ENCODE measurements at regions not wholly inside any gene's neighbourhood (a gene's known extent, or its start where the extent isn't known, plus 50 kb on each side); places are given as distances from the start of the nearest gene placed in this dataset.

- DNase-seq (ENCODE audit: low spot score) = peak; percentile 76
Measured at GRCh38 chr16:86664522-86665318, 86.4 kb downstream of the FOXL1 start.

GRCh38 chr16:86665319-86665675 lies 86.9 kb downstream of the FOXL1 start:
- DNase-seq (ENCODE audit: low spot score) = no peak

DNA sequence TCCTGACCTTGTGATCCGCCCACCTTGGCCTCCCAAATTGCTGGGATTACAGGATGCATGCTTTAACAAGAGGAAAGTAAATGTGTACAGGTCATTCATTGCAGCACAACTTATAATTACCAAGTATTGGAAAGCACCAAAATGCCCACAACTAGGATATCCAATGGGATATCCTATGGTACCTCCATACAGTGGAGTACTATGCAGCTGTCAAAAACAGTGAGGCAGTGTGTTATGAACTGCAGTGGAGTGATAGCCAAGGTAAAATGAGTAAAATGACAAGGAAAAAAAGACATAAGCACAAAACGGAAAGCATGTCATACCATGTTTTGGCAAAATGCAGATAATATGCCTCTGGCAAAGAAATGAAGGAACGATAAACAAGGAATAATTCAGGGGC lies 87.6 kb downstream of the FOXL1 start:
- no peak for DNase-seq (ENCODE audit: low spot score)

- no peak for DNase-seq (ENCODE audit: low spot score)
Measured at GRCh38 chr16:86667035-86667434, 88.7 kb downstream of the FOXL1 start.

- DNase-seq (ENCODE audit: low spot score) = no peak
Measured at GRCh38 chr16:86668136-86668910, 90.0 kb downstream of the FOXL1 start.

DNA sequence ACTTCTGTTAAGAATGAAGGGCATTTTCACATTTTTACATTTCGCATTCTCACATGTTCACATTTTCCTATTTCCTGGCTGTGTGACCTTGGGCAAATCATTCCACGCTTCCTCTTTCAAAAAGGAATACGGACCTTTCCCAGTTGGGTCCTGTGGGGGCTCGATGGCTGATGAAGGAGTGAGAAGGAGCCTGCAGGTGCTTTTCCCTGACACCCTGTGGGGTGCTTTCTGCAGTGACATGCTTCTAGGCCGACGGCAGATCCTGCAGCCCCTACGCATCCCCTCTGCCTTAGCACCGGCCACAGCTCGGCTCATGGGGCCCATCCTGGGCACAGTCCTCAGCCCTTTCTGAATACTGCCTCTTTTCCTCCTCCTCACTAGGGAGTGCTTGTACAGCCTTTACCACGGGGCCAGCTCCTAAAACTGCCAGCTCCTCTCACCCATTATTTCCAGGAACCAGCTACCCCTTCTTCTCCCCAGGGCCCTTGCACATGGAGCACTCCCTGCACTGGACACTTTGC lies 91.0 kb downstream of the FOXL1 start:
- no peak for DNase-seq (ENCODE audit: low spot score)

DNA sequence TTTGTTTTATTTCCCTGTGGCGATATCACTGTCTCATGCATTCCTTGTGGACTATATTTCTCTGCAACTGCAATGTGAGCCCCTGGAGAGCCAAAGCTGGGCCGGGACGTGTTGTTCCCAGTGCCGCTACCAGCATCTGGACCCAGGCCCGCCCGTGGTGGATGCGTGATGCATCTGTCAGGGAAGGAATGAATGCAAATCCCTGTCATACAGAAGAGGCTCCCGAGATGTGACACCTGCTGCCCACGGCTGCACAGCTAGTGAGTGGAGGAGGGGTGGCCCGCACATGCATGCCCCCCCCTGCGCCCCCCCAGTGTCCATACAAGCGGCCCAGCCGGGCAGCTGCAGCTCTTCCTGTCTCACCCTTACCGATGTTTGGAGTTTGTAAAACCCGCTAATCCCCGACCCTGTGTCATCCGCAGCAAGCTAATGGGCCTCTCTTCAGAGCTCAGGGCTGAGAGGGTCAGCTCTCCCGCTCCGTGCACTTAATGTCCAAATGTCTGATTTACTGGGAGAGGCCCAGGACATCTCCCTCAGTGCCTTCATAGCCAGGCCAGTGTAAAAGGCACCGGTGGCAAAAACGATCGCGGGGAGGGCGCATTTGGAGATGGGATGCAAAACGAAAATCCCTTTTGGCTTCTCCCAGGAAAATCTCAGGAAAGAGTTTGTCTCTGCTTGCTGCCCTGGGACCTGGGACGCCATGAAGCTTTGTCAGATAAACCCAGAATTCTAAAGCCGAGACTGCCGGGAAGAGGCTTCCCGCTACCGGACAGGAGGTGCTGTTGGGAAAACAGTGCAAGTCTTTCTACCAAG lies 91.8 kb downstream of the FOXL1 start:
- no peak for DNase-seq (ENCODE audit: low spot score)

GRCh38 chr16:86670750-86671234 lies 92.4 kb downstream of the FOXL1 start:
- no peak for DNase-seq (ENCODE audit: low spot score)

DNA sequence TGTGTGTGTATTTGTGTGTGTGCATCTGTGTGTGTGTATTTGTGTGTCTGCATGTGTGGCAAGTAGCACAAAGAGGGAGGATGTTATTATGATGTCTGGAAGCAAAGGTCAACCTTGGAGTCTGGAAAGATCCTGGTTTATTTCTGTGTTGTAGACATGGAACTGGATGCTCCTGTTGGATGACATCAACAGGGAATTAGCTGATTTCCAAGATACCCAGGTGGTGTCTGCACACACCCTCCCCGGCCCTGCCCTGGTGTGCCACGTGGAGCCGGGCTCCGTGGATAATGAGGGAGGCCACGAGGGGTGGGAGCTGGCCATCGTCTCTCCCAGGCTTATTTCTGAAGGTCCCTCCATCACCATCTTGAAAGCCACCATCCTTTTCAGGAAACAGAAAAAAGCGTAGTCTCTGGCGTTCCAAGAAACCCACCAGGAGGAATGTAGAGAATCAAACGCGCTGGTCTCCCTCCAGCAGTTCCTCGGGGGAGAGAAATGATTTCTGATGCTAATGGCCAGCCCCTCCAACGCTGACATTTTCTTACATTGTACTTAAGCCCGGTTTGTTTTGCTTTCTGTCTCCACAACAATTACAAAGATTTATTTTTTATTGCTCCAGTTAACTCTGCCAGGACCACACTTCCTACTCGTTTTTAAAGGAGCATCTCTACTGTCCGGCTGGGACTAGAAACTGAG lies 93.3 kb downstream of the FOXL1 start:
- no peak for DNase-seq (ENCODE audit: low spot score)

GRCh38 chr16:86672179-86672863 lies 94.0 kb downstream of the FOXL1 start:
- no peak for DNase-seq (ENCODE audit: low spot score)

- no peak for DNase-seq (ENCODE audit: low spot score)
Measured at GRCh38 chr16:86673090-86673955, 95.0 kb downstream of the FOXL1 start.

GRCh38 chr16:86673956-86674453 lies 95.7 kb downstream of the FOXL1 start:
- no peak for DNase-seq (ENCODE audit: low spot score)

DNA sequence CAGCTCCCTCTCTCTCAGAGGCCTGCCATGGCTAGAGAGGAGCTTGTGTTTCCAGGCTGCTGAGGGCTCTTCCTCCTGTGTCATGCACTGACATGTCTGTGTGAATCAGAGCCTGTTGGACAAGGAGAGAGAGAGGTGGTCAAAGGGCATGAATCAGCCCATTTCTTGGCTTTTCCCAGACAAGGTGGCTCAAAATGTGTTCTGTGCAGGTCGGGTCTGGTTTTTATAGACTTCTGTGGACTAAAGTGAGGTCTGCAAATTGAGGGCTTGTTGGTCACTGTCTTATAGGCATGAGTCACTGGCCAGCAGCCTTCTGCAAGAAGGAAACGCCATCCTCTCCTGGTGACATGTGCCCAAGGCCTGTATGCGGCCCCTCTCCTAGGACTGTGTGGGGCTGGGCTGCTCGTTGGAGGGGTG lies 97.9 kb downstream of the FOXL1 start:
- peak; percentile 62 for DNase-seq (ENCODE audit: low spot score)

- DNase-seq (ENCODE audit: low spot score) = no peak
Measured at GRCh38 chr16:86679490-86679889, 101.1 kb downstream of the FOXL1 start.

DNA sequence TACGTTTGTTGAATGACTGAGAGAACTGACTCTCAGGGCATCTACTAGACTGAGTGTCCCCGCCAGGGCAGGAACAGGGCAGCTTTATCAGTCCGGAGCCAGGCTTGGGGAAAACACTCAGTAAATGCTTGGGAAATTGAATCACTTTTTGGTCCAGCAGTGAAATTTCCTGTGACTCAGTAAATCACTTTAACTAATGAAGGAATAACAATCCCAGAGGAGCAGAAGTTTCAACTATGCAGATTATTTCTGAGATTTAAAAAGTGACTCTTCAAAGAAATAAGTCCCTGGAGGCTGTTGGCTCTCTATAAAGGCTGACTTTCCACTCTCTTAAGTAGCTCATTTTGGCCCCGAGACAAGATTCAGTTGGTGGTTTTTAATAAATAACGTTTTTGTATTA lies 101.8 kb downstream of the FOXL1 start:
- peak; percentile 69 for DNase-seq (ENCODE audit: low spot score)

DNA sequence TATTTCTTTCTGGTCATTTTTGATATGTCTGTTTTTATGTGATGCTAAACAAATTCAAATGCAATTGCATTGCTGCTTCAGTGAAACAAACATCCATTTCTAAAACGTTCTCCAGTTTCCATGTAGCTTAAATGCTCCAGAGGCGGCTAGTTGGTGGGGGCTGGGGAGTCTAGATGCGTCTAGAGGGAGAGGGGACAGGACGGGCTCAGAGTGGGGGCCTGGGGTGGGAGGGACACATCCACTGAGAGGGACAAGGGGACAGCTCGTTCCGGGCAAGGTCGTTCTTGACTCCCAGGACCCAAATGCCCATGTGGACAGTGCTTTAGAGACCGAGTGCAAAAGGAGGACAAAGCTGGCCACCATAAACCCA lies 102.3 kb downstream of the FOXL1 start:
- DNase-seq (ENCODE audit: low spot score) = no peak

DNA sequence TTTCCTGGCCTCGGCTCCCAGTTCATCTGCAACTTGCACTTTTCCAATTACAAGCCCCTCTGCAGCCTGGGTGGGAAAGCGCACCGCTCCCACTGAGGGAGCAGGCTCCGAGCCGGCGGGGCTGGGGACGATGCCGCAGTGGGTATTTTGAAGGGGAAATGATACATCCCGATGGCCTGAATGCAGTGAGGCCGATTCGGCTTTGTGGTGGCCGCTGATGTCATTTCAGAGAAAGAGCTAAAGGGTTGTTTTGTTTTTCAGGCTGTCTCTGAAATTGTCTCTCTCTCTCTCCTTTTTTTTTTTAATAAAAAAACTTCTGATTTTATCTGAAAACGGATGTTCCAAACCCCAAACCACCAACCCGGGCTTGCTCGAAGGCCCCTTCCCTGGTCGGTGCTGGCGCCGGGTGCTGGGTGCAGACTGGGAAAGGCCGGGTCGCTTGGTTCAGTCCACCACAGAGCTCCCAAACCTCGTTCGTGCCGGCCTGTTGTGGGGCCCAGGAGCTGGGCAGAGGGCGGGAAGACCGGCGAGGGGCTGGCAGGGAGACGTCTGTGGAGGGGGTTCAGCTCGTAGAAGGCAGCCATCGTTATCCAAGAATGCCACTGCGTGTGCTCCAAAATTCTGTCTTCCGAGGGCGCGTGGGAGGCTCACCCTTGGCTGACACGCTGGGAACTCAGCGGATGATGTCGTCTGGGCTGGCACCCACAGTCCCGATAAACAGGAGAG lies 102.8 kb downstream of the FOXL1 start:
- no peak for DNase-seq (ENCODE audit: low spot score)

DNA sequence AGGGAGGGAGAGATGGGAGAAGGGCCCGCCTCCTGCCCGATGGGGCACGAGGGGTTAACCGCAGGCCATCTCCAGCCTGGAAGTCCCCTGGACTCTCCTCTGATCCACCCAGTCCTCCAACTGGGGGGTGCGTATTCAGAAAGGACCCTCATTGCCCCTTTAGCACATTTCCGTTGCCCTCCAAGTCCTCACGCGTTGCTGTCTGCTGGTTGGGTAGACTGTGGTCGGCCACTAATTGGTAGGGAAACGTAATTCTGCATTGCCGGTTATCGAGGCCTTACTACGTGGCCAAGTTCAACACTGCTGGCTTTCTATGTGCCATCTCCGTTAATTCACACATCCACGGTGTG lies 103.4 kb downstream of the FOXL1 start:
- no peak for DNase-seq (ENCODE audit: low spot score)

DNA sequence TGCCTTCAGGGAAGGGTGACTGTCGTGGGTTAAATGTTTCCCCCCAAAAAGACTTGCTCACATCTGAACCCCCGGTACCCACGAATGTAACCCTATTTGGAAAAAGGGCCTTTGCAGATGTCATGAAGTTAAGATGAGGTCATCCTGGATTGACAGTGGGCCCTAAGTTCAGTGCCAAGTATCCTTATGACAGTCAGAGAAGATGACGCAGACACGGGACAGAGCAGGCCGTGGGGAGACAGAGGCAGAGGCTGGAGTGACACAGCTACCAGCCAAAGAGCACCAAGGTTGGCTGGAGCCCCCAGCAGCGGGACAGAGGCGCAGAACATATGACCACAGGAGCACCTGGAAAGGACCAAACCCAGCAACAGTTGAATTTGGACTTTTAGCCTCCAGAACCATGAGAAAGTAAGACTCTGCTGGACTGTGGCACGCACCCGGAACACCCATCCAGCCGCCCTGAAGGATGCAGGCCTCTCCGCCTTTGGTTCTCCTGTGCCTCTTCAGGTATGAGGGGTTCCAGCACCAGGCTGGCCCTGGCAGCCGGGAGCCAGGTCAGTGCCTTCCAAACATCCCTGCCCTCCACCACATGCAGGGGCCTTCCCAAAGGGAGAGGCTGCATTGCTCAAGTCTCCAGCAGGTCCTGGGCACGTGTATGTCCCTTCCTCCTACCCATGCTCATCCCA lies 104.0 kb downstream of the FOXL1 start:
- DNase-seq (ENCODE audit: low spot score) = no peak

All from AG08396 (cell line).